Right lobe of liver (tissue), 6 donors: ENCODE measurements at regions not wholly inside any gene's neighbourhood (a gene's known extent, or its start where the extent isn't known, plus 50 kb on each side); places are given as distances from the start of the nearest gene placed in this dataset.

Experiments
- ATAC-seq, 4 donors: fragments of 200-7000 bp; cut with Tn5 transposase; one replicate each; pipeline ENCODE4 v1.9.1; 2020; ENCODE audit warnings: mild to moderate bottlenecking in 4 of 4, moderate library complexity in 4 of 4
- DNase-seq, 3 donors: peaks; one replicate each; pipeline ENCODE4 v3.0.0-alpha.2; 2020
- H3K27ac ChIP-seq, 3 donors: fragments of 200-600 bp; one replicate each; pipeline ENCODE4 v1.8.0; 2022
- H3K27me3 ChIP-seq, 2 donors: fragments of 200-600 bp; one replicate each; pipeline ENCODE4 v1.8.0; 2022
- H3K36me3 ChIP-seq, 4 donors: fragments of 200-600 bp; sonication (generic) in 1 of 4; one replicate each; pipeline versions ENCODE4 v1.5.1 to v1.8.0; 2017 to 2022; ENCODE audit warnings: control low read depth in 1 of 4
- H3K4me1 ChIP-seq, 4 donors: fragments of 200-600 bp; sonication (generic) in 1 of 4; one replicate each; pipeline versions ENCODE4 v1.5.1 to v1.8.0; 2017 to 2022; ENCODE audit warnings: control low read depth in 1 of 4
- H3K4me3 ChIP-seq, 3 donors: fragments of 200-600 bp; one replicate each; pipeline ENCODE4 v1.8.0; 2022
- H3K9me3 ChIP-seq, 4 donors: fragments of 200-600 bp; sonication (generic) in 1 of 4; one replicate each; pipeline versions ENCODE4 v1.5.1 to v1.8.0; 2017 to 2022; ENCODE audit warnings: control low read depth in 1 of 4
- POLR2A ChIP-seq: fragments of 450-650 bp; IDR thresholded peaks from one replicate; pipeline ENCODE4 v1.6.1; 2017; ENCODE audit warnings: antibody characterized with exemption, mild to moderate bottlenecking
- WGBS: methylation state at CpG from one replicate; pipeline ENCODE4 v1.1.6; 2018; ENCODE audit warnings: low coverage, low lambda C conversion rate; ENCODE audit not compliant: insufficient coverage; ENCODE audit errors: missing lambda C conversion rate; 5-methylcytosine and 5-hydroxymethylcytosine counted together
- intact Hi-C, 2 donors: fragments of 100-400 bp; cut with DNase I; formaldehyde crosslinking; loops; one replicate each; pipeline versions ENCODE4 v1.11.2 to v1.14.1; 2022
- TF ChIP-seq, protein P1 (sequence below), 4 donors: fragments of 200-600 bp in 3 of 4; fragments of 450-650 bp in 1 of 4; IDR thresholded peaks; one replicate each; pipeline versions ENCODE4 v1.5.1 to v1.8.0; 2016 to 2022; ENCODE audit warnings: antibody characterized with exemption in 4 of 4, mild to moderate bottlenecking in 2 of 4
- donor health status: DM: no; HTN: yes; CAD: no.
- donor health status: DM: no; HTN: no; CAD: no.
- donor health status: DM: no; HTN: no; CAD: no.
- donor health status: DM: no; HTN: yes; CAD: no.
- donor health status: DM: no; HTN: yes; CAD: no.

DNA sequence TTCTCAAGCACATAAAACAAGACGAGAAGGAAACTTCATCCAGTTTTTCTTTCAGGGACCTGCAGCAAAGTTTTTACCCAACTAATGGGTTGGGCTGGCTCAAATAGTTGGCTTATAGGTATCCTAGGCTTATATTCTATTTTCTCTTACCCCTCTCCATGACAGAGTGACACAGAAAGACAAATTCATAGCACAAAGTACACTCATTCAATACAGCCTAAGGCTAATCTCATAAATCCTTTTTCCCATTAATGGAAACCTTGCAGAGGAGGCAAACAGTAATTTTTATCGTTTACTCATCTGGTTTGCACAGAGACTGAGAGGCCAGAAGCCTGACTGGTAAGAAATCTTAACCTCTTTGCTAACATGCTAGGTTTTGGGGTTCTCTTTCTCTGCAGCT lies 1589.9 kb downstream of the SLITRK1 start:
- ATAC-seq (peak in 2 of 4 donors; percentile 14 to 17), DNase-seq (no peak)
- no peak overlapping the region for H3K4me3 ChIP-seq
- H3K36me3 ChIP-seq, result no peaks in the 10 kb centered on the region
- H3K27ac ChIP-seq, result no peak overlapping the region
- no peaks in the 10 kb centered on the region for H3K9me3 ChIP-seq
- peaks cover 0 to 14% (median 4%) of the 10 kb centered on the region in 4 donors for H3K4me1 ChIP-seq
- WGBS, result 91% methylated on average over 2 of the region's 2 CpGs
- no peaks in the 10 kb centered on the region for H3K27me3 ChIP-seq
- no peak for TF ChIP-seq POLR2A
- TF ChIP-seq, protein P1, sequence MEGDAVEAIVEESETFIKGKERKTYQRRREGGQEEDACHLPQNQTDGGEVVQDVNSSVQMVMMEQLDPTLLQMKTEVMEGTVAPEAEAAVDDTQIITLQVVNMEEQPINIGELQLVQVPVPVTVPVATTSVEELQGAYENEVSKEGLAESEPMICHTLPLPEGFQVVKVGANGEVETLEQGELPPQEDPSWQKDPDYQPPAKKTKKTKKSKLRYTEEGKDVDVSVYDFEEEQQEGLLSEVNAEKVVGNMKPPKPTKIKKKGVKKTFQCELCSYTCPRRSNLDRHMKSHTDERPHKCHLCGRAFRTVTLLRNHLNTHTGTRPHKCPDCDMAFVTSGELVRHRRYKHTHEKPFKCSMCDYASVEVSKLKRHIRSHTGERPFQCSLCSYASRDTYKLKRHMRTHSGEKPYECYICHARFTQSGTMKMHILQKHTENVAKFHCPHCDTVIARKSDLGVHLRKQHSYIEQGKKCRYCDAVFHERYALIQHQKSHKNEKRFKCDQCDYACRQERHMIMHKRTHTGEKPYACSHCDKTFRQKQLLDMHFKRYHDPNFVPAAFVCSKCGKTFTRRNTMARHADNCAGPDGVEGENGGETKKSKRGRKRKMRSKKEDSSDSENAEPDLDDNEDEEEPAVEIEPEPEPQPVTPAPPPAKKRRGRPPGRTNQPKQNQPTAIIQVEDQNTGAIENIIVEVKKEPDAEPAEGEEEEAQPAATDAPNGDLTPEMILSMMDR (IDR thresholded peaks at IDR 0.05), result no peak
- intact Hi-C loops, result no loop called here

DNA sequence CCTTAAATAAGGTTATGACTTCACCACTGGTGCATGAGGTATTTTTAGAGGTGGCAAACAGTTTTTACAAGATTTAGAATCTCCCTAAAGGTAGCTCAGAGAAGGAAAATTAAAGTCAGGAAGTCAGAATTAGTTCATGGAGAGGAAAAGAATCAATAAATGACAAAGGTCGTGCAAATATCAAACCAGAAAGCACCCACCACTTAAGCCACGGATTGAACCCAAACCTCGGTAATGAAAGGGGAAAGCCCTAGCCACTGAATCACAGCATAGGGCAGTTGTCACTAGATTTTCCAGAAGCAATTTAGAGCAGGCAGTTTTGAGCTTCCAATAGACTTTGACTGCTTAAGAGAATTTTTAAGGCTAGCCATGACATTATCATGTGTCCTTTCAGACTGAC lies 1590.4 kb downstream of the SLITRK1 start:
- 19% methylated on average over 3 of the region's 3 CpGs for whole genome bisulfite sequencing
- peak; percentile 90 to 99 (median 96) for ATAC-seq
- intact Hi-C loops, result no loop called here

DNA sequence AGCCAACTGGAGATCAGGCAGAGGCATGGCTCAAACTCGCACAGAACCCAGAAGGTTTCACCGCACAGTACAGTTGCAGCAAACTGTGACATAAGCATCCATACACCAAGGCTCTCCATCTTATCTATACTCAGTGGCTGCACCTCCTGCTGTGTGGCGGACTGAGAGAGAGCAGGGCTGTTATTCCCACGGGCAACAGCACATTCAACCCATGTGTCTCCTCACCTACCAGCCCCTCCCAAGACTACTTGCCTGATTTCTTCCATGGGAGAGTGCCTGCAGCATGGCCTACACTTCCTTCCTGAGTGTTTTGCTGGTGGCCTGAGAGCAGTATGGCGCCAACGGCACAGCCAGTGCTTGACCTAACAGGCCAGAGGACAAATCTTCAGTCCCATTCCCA lies 1606.6 kb downstream of the SLITRK1 start:
- ATAC-seq (no peak), DNase-seq (no peak)
- intact Hi-C loops, result no loop called here
- 69% methylated on average over 3 of the region's 6 CpGs for WGBS
- no peak overlapping the region for H3K4me3 ChIP-seq
- H3K36me3 ChIP-seq, result no peaks in the 10 kb centered on the region
- H3K27ac ChIP-seq, result no peak overlapping the region
- no peaks in the 10 kb centered on the region for H3K27me3 ChIP-seq
- TF ChIP-seq POLR2A, result no peak
- TF ChIP-seq, protein P1 (IDR thresholded peaks at IDR 0.05), result no peak
- no peaks in the 10 kb centered on the region for H3K9me3 ChIP-seq
- H3K4me1 ChIP-seq, result no peaks in the 10 kb centered on the region

More for the DNA sequence above, 1590.4 kb downstream of the SLITRK1 start:
- H3K4me3 ChIP-seq, result no peak overlapping the region
- H3K27me3 ChIP-seq, result no peaks in the 10 kb centered on the region
- peaks cover 0 to 14% (median 4%) of the 10 kb centered on the region in 4 donors for H3K4me1 ChIP-seq
- H3K27ac ChIP-seq, result no peak overlapping the region
- TF ChIP-seq, protein P1 (IDR thresholded peaks at IDR 0.05), result no peak
- no peak for TF ChIP-seq POLR2A
- no peaks in the 10 kb centered on the region for H3K36me3 ChIP-seq
- DNase-seq, result no peak
- no peaks in the 10 kb centered on the region for H3K9me3 ChIP-seq

DNA sequence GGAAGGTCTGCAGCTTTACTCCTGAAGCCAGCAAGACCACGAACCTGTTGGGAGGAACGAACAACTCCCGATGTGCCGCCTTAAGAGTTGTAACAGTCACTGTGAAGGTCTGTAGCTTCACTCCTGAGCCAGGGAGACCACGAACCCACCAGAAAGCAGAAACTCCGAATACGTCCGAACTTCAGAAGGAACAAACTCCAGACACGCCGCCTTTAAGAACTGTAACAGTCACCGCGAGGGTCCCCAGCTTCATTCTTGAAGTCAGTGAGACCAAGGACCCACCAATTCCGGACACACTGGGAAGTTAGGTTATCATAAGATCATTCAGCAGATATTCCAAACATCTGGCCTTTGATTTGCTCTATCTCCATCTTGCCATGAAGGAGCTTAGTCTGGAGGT lies 1623.0 kb downstream of the SLITRK1 start:
- no peaks in the 10 kb centered on the region for H3K9me3 ChIP-seq
- no peak overlapping the region for H3K4me3 ChIP-seq
- WGBS, result 74% methylated on average over 7 of the region's 13 CpGs
- intact Hi-C loops, result no loop called here
- DNase-seq (no peak), ATAC-seq (no peak)
- no peak overlapping the region for H3K27ac ChIP-seq
- no peaks in the 10 kb centered on the region for H3K36me3 ChIP-seq
- no peaks in the 10 kb centered on the region for H3K4me1 ChIP-seq
- H3K27me3 ChIP-seq, result no peaks in the 10 kb centered on the region
- TF ChIP-seq, protein P1 (IDR thresholded peaks at IDR 0.05), result no peak
- no peak for TF ChIP-seq POLR2A
